ENCODE measurements at regions not wholly inside any gene's neighbourhood (a gene's known extent, or its start where the extent isn't known, plus 50 kb on each side); places are given as distances from the start of the nearest gene placed in this dataset.
"Not testable (repeated sequence)": the region's sequence is repeated elsewhere in the genome, so short reads cannot be mapped to it uniquely, and the experiment has no call there.

- DNase-seq: no peak
Observed at GRCh38 chr6:139708337-139709199, 334.1 kb upstream of the CITED2 start.

- DNase-seq: no peak
Observed at GRCh38 chr6:139706912-139707311, 332.5 kb upstream of the CITED2 start.

GRCh38 chr6:139705284-139705683 is 330.8 kb upstream of the CITED2 start:
- DNase-seq: no peak

GRCh38 chr6:139703780-139704179 is 329.3 kb upstream of the CITED2 start:
- DNase-seq: no peak

- DNase-seq: no peak
Observed at GRCh38 chr6:139702706-139703105, 328.3 kb upstream of the CITED2 start.

GRCh38 chr6:139701695-139702094 is 327.2 kb upstream of the CITED2 start:
- no peak for DNase-seq

- no peak for DNase-seq
Observed at GRCh38 chr6:139701003-139701402, 326.6 kb upstream of the CITED2 start.

- no peak for DNase-seq
Observed at GRCh38 chr6:139699911-139700310, 325.5 kb upstream of the CITED2 start.

GRCh38 chr6:139699335-139699734 is 324.9 kb upstream of the CITED2 start:
- DNase-seq: no peak

- no peak for DNase-seq
Observed at GRCh38 chr6:139698526-139699176, 324.2 kb upstream of the CITED2 start.

GRCh38 chr6:139697856-139698255 is 323.4 kb upstream of the CITED2 start:
- DNase-seq: not testable (repeated sequence)

GRCh38 chr6:139696991-139697390 is 322.5 kb upstream of the CITED2 start:
- not testable (repeated sequence) for DNase-seq

GRCh38 chr6:139695361-139695760 is 320.9 kb upstream of the CITED2 start:
- no peak for DNase-seq

- DNase-seq: no peak
Observed at GRCh38 chr6:139693735-139694134, 319.3 kb upstream of the CITED2 start.

- DNase-seq: no peak
Observed at GRCh38 chr6:139690007-139690406, 315.6 kb upstream of the CITED2 start.

- DNase-seq: no peak
Observed at GRCh38 chr6:139687055-139687454, 312.6 kb upstream of the CITED2 start.

GRCh38 chr6:139686308-139686707 is 311.9 kb upstream of the CITED2 start:
- DNase-seq: no peak

- DNase-seq: no peak
Observed at GRCh38 chr6:139685009-139685408, 310.6 kb upstream of the CITED2 start.

GRCh38 chr6:139680819-139681218 is 306.4 kb upstream of the CITED2 start:
- no peak for DNase-seq

GRCh38 chr6:139679516-139680179 is 305.2 kb upstream of the CITED2 start:
- DNase-seq: no peak

GRCh38 chr6:139676718-139677117 is 302.3 kb upstream of the CITED2 start:
- DNase-seq: no peak

- DNase-seq: no peak
Observed at GRCh38 chr6:139666284-139666683, 291.8 kb upstream of the CITED2 start.

GRCh38 chr6:139663996-139664395 is 289.5 kb upstream of the CITED2 start:
- no peak for DNase-seq

GRCh38 chr6:139659711-139660110 is 285.3 kb upstream of the CITED2 start:
- no peak for DNase-seq
